ENCODE measurements at regions not wholly inside any gene's neighbourhood (a gene's known extent, or its start where the extent isn't known, plus 50 kb on each side); places are given as distances from the start of the nearest gene placed in this dataset.
"Not testable (repeated sequence)": the region's sequence is repeated elsewhere in the genome, so short reads cannot be mapped to it uniquely, and the experiment has no call there.

GRCh38 chr10:114719311-114719710 lies 61.2 kb upstream of the ABLIM1 start:
- no peak for TF ChIP-seq CTCF (IDR thresholded peaks at IDR 0.05; ENCODE audit: borderline replicate concordance)
- H3K27me3 ChIP-seq (ENCODE audit: low read depth) = no peaks in the 10 kb centered on the region
- peaks cover 99% of the 10 kb centered on the region for H3K4me1 ChIP-seq
- peak overlapping the region; percentile 91 for H3K27ac ChIP-seq (replicated peaks)
- H3K4me3 ChIP-seq = no peak overlapping the region
- no peak for DNase-seq
- no peaks in the 10 kb centered on the region for H3K36me3 ChIP-seq
- no peaks in the 10 kb centered on the region for H3K9me3 ChIP-seq (replicated peaks)
- intact Hi-C loops (cut with micrococcal nuclease) = loop anchor here (10.0 kb wide), 1 partner anchor 45 kb away; no protein-coding TSS in a partner anchor

- H3K9me3 ChIP-seq (replicated peaks); H3K36me3 ChIP-seq; intact Hi-C loops (cut with micrococcal nuclease); H3K27me3 ChIP-seq (ENCODE audit: low read depth); DNase-seq; H3K4me3 ChIP-seq: not testable (repeated sequence)
- H3K4me1 ChIP-seq = peaks cover 98% of the 10 kb centered on the region
- peak overlapping the region; percentile 91 for H3K27ac ChIP-seq (replicated peaks)
These were observed 61.9 kb upstream of the ABLIM1 start for GRCh38 chr10:114720023-114720422.

GRCh38 chr10:114720685-114721278 lies 62.7 kb upstream of the ABLIM1 start:
- Histone ChIP-seq H3K27me3 (ENCODE audit: low read depth) (no peaks in the 10 kb centered on the region), H3K4me1 (peaks cover 92% of the 10 kb centered on the region), H3K9me3 (replicated peaks) (no peaks in the 10 kb centered on the region), H3K27ac (replicated peaks) (peak overlapping the region; percentile 91), H3K4me3 (peak overlapping the region; percentile 17), H3K36me3 (no peaks in the 10 kb centered on the region)
- TF ChIP-seq CTCF (IDR thresholded peaks at IDR 0.05; ENCODE audit: borderline replicate concordance) = no peak
- no peak for DNase-seq
- intact Hi-C loops (cut with micrococcal nuclease) = no loop called here

- H3K27ac ChIP-seq (replicated peaks) = peak overlapping the region; percentile 91
- intact Hi-C loops (cut with micrococcal nuclease); H3K36me3 ChIP-seq; H3K9me3 ChIP-seq (replicated peaks); H3K27me3 ChIP-seq (ENCODE audit: low read depth); DNase-seq; H3K4me3 ChIP-seq: not testable (repeated sequence)
- peaks cover 92% of the 10 kb centered on the region for H3K4me1 ChIP-seq
These were observed 64.1 kb upstream of the ABLIM1 start for GRCh38 chr10:114722136-114722535.

GRCh38 chr10:114723361-114723760 lies 65.3 kb upstream of the ABLIM1 start:
- H3K4me3 ChIP-seq = no peak overlapping the region
- H3K9me3 ChIP-seq (replicated peaks) = peaks cover 6% of the 10 kb centered on the region
- TF ChIP-seq CTCF (IDR thresholded peaks at IDR 0.05; ENCODE audit: borderline replicate concordance) = no peak
- intact Hi-C loops (cut with micrococcal nuclease) = no loop called here
- no peaks in the 10 kb centered on the region for H3K27me3 ChIP-seq (ENCODE audit: low read depth)
- peak overlapping the region; percentile 91 for H3K27ac ChIP-seq (replicated peaks)
- peaks cover 92% of the 10 kb centered on the region for H3K4me1 ChIP-seq
- H3K36me3 ChIP-seq = no peaks in the 10 kb centered on the region
- DNase-seq = no peak

GRCh38 chr10:114723991-114724715 lies 66.1 kb upstream of the ABLIM1 start:
- H3K4me3 ChIP-seq = no peak overlapping the region
- no peaks in the 10 kb centered on the region for H3K27me3 ChIP-seq (ENCODE audit: low read depth)
- no peak for DNase-seq
- H3K27ac ChIP-seq (replicated peaks) = peak overlapping the region; percentile 91
- no peak for TF ChIP-seq CTCF (IDR thresholded peaks at IDR 0.05; ENCODE audit: borderline replicate concordance)
- H3K9me3 ChIP-seq (replicated peaks) = peaks cover 6% of the 10 kb centered on the region
- H3K36me3 ChIP-seq = no peaks in the 10 kb centered on the region
- intact Hi-C loops (cut with micrococcal nuclease) = no loop called here
- H3K4me1 ChIP-seq = peaks cover 92% of the 10 kb centered on the region
